GM18861 (cell line): ENCODE measurements at regions not wholly inside any gene's neighbourhood (a gene's known extent, or its start where the extent isn't known, plus 50 kb on each side); places are given as distances from the start of the nearest gene placed in this dataset.
"Not testable (repeated sequence)": the region's sequence is repeated elsewhere in the genome, so short reads cannot be mapped to it uniquely, and the experiment has no call there.

Source experiments
- ATAC-seq: cut with Tn5 transposase; IDR thresholded peaks from one replicate; pipeline ENCODE4 v1.9.1; 2021; ENCODE audit not compliant: unreplicated experiment

GRCh38 chr13:87444135-87444534 is 227.0 kb upstream of the SLITRK5 start:
- no peak for ATAC-seq

- ATAC-seq, result no peak
Measured at GRCh38 chr13:87452281-87452680, 218.9 kb upstream of the SLITRK5 start.

- no peak for ATAC-seq
Measured at GRCh38 chr13:87453244-87453643, 217.9 kb upstream of the SLITRK5 start.

GRCh38 chr13:87459419-87459818 is 211.8 kb upstream of the SLITRK5 start:
- no peak for ATAC-seq

GRCh38 chr13:87497426-87497825 is 173.7 kb upstream of the SLITRK5 start:
- ATAC-seq, result no peak

GRCh38 chr13:87498681-87499080 is 172.5 kb upstream of the SLITRK5 start:
- no peak for ATAC-seq

- ATAC-seq, result no peak
Measured at GRCh38 chr13:87524775-87525174, 146.4 kb upstream of the SLITRK5 start.

- no peak for ATAC-seq
Measured at GRCh38 chr13:87533776-87534175, 137.4 kb upstream of the SLITRK5 start.

- ATAC-seq, result no peak
Measured at GRCh38 chr13:87535911-87536310, 135.3 kb upstream of the SLITRK5 start.

- ATAC-seq, result no peak
Measured at GRCh38 chr13:87536499-87536898, 134.7 kb upstream of the SLITRK5 start.

GRCh38 chr13:87536899-87537298 is 134.3 kb upstream of the SLITRK5 start:
- ATAC-seq, result peak; percentile 67

- ATAC-seq, result no peak
Measured at GRCh38 chr13:87537951-87538350, 133.2 kb upstream of the SLITRK5 start.

- ATAC-seq, result no peak
Measured at GRCh38 chr13:87538366-87539052, 132.7 kb upstream of the SLITRK5 start.

GRCh38 chr13:87553142-87553541 is 118.0 kb upstream of the SLITRK5 start:
- ATAC-seq, result no peak

- no peak for ATAC-seq
Measured at GRCh38 chr13:87554045-87554444, 117.1 kb upstream of the SLITRK5 start.

- ATAC-seq, result no peak
Measured at GRCh38 chr13:87557788-87558187, 113.4 kb upstream of the SLITRK5 start.

- ATAC-seq, result not testable (repeated sequence)
Measured at GRCh38 chr13:87561580-87561979, 109.6 kb upstream of the SLITRK5 start.

GRCh38 chr13:87570669-87571068 is 100.5 kb upstream of the SLITRK5 start:
- no peak for ATAC-seq

- no peak for ATAC-seq
Measured at GRCh38 chr13:87582399-87582798, 88.8 kb upstream of the SLITRK5 start.

- no peak for ATAC-seq
Measured at GRCh38 chr13:87590518-87590917, 80.7 kb upstream of the SLITRK5 start.

GRCh38 chr13:87604437-87604836 is 66.7 kb upstream of the SLITRK5 start:
- ATAC-seq, result not testable (repeated sequence)

- ATAC-seq, result no peak
Measured at GRCh38 chr13:87607266-87607665, 63.9 kb upstream of the SLITRK5 start.

GRCh38 chr13:87614276-87614675 is 56.9 kb upstream of the SLITRK5 start:
- ATAC-seq, result no peak
